NCI-H1105 treated with DMSO at 0.1 percent for 48 hours (cell line): ENCODE measurements at regions not wholly inside any gene's neighbourhood (a gene's known extent, or its start where the extent isn't known, plus 50 kb on each side); places are given as distances from the start of the nearest gene placed in this dataset.
"Not testable (repeated sequence)": the region's sequence is repeated elsewhere in the genome, so short reads cannot be mapped to it uniquely, and the experiment has no call there.

ENCODE experiments used
- DNase-seq: peaks from one replicate; lab custom pipeline; 2025; lab: John Stamatoyannopoulos, UW

- not testable (repeated sequence) for DNase-seq
Measured at GRCh38 chr11:87764075-87764474, 411.2 kb downstream of the RAB38 start.

GRCh38 chr11:87754685-87755084, 420.6 kb downstream of the RAB38 start:
- no peak for DNase-seq

GRCh38 chr11:87753143-87753542, 422.1 kb downstream of the RAB38 start:
- DNase-seq, result no peak

GRCh38 chr11:87743007-87743406, 432.2 kb downstream of the RAB38 start:
- DNase-seq, result peak; percentile 16

- no peak for DNase-seq
Measured at GRCh38 chr11:87740968-87741367, 434.3 kb downstream of the RAB38 start.

GRCh38 chr11:87740451-87740850, 434.8 kb downstream of the RAB38 start:
- DNase-seq, result no peak

- DNase-seq, result no peak
Measured at GRCh38 chr11:87739766-87740165, 435.5 kb downstream of the RAB38 start.

GRCh38 chr11:87739261-87739660, 436.0 kb downstream of the RAB38 start:
- no peak for DNase-seq

GRCh38 chr11:87736928-87737327, 438.3 kb downstream of the RAB38 start:
- no peak for DNase-seq

- no peak for DNase-seq
Measured at GRCh38 chr11:87726506-87726905, 448.7 kb downstream of the RAB38 start.

GRCh38 chr11:87724358-87724757, 450.9 kb downstream of the RAB38 start:
- no peak for DNase-seq

GRCh38 chr11:87722756-87723565, 452.3 kb downstream of the RAB38 start:
- DNase-seq, result no peak

- no peak for DNase-seq
Measured at GRCh38 chr11:87719326-87720073, 455.7 kb downstream of the RAB38 start.

GRCh38 chr11:87712802-87713202, 462.4 kb downstream of the RAB38 start:
- DNase-seq, result no peak

- no peak for DNase-seq
Measured at GRCh38 chr11:87712391-87712790, 462.9 kb downstream of the RAB38 start.

- not testable (repeated sequence) for DNase-seq
Measured at GRCh38 chr11:87703589-87703988, 471.7 kb downstream of the RAB38 start.

GRCh38 chr11:87675993-87676392, 499.2 kb downstream of the RAB38 start:
- no peak for DNase-seq

GRCh38 chr11:87666730-87667129, 508.5 kb downstream of the RAB38 start:
- DNase-seq, result no peak

GRCh38 chr11:87662287-87662686, 513.0 kb downstream of the RAB38 start:
- no peak for DNase-seq

GRCh38 chr11:87660926-87661660, 514.1 kb downstream of the RAB38 start:
- DNase-seq, result no peak

- DNase-seq, result no peak
Measured at GRCh38 chr11:87659807-87660206, 515.4 kb downstream of the RAB38 start.

- DNase-seq, result no peak
Measured at GRCh38 chr11:87645626-87646025, 529.6 kb downstream of the RAB38 start.
